ENCODE measurements at regions not wholly inside any gene's neighbourhood (a gene's known extent, or its start where the extent isn't known, plus 50 kb on each side); places are given as distances from the start of the nearest gene placed in this dataset.

- 56% methylated on average over 2 of the region's 2 CpGs; no CpG with 5 or more reads in 1 of the 2 donors for WGBS, 2 donors (ENCODE audit: low coverage in 1 of 2)
- TF ChIP-seq POLR2AphosphoS5 (IDR thresholded peaks at IDR 0.05) (no peak), EP300 (IDR thresholded peaks at IDR 0.05; ENCODE audit: low read depth) (no peak), CTCF (IDR thresholded peaks at IDR 0.05) (no peak), POLR2A (IDR thresholded peaks at IDR 0.05) (no peak)
- H3K4me3 ChIP-seq: no peak overlapping the region
- peaks cover 0 to 13% (median 0%) of the 10 kb centered on the region in 4 donors for H3K4me1 ChIP-seq
- no peaks in the 10 kb centered on the region for H3K36me3 ChIP-seq
- intact Hi-C loops (cut with DNase I; ENCODE audit: low total_unique reads): no loop called here
- in situ Hi-C loops (cut with MboI; ENCODE audit: low pct_ligation_motif_present in 1 of 4, low pct_unique_long_range_greater_than_20kb in 1 of 4, low sequenced_read_pairs in 3 of 4): no loop called here
- DNase-seq: no peak
- H3K9me3 ChIP-seq: no peaks in the 10 kb centered on the region
- H3K27me3 ChIP-seq: no peaks in the 10 kb centered on the region
- no peak overlapping the region for H3K27ac ChIP-seq
Measured at GRCh38 chr1:217026531-217026930, 303.3 kb upstream of the ESRRG start.

- H3K27ac ChIP-seq: no peak overlapping the region
- in situ Hi-C loops (cut with MboI; ENCODE audit: low pct_ligation_motif_present in 1 of 4, low pct_unique_long_range_greater_than_20kb in 1 of 4, low sequenced_read_pairs in 3 of 4): no loop called here
- intact Hi-C loops (cut with DNase I; ENCODE audit: low total_unique reads): no loop called here
- TF ChIP-seq EP300 (IDR thresholded peaks at IDR 0.05; ENCODE audit: low read depth) (no peak), POLR2AphosphoS5 (IDR thresholded peaks at IDR 0.05) (no peak), POLR2A (IDR thresholded peaks at IDR 0.05) (no peak), CTCF (IDR thresholded peaks at IDR 0.05) (no peak)
- DNase-seq: no peak
- no peaks in the 10 kb centered on the region for H3K36me3 ChIP-seq
- no peak overlapping the region for H3K4me3 ChIP-seq
- H3K27me3 ChIP-seq: no peaks in the 10 kb centered on the region
- no peaks in the 10 kb centered on the region for H3K9me3 ChIP-seq
- peaks cover 0 to 13% (median 0%) of the 10 kb centered on the region in 4 donors for H3K4me1 ChIP-seq
Measured at GRCh38 chr1:217025381-217025780, 302.2 kb upstream of the ESRRG start.

GRCh38 chr1:217024911-217025310, 301.7 kb upstream of the ESRRG start:
- DNase-seq: no peak
- intact Hi-C loops (cut with DNase I; ENCODE audit: low total_unique reads): no loop called here
- Histone ChIP-seq H3K4me1 (peaks cover 0 to 13% (median 0%) of the 10 kb centered on the region in 4 donors), H3K36me3 (no peaks in the 10 kb centered on the region), H3K27me3 (no peaks in the 10 kb centered on the region), H3K27ac (no peak overlapping the region), H3K4me3 (no peak overlapping the region), H3K9me3 (no peaks in the 10 kb centered on the region)
- no peak for TF ChIP-seq EP300 (IDR thresholded peaks at IDR 0.05; ENCODE audit: low read depth)
- TF ChIP-seq CTCF (IDR thresholded peaks at IDR 0.05): no peak
- no peak for TF ChIP-seq POLR2A (IDR thresholded peaks at IDR 0.05)
- TF ChIP-seq POLR2AphosphoS5 (IDR thresholded peaks at IDR 0.05): no peak
- in situ Hi-C loops (cut with MboI; ENCODE audit: low pct_ligation_motif_present in 1 of 4, low pct_unique_long_range_greater_than_20kb in 1 of 4, low sequenced_read_pairs in 3 of 4): no loop called here
- 76 to 79% methylated on average over 4 of the region's 4 CpGs for WGBS, 2 donors (ENCODE audit: low coverage in 1 of 2)

GRCh38 chr1:217021956-217022355, 298.7 kb upstream of the ESRRG start:
- 67 to 86% methylated on average over 2 of the region's 2 CpGs for WGBS, 2 donors (ENCODE audit: low coverage in 1 of 2)
- in situ Hi-C loops (cut with MboI; ENCODE audit: low pct_ligation_motif_present in 1 of 4, low pct_unique_long_range_greater_than_20kb in 1 of 4, low sequenced_read_pairs in 3 of 4): no loop called here
- H3K27me3 ChIP-seq: no peaks in the 10 kb centered on the region
- H3K27ac ChIP-seq: no peak overlapping the region
- no peaks in the 10 kb centered on the region for H3K9me3 ChIP-seq
- intact Hi-C loops (cut with DNase I; ENCODE audit: low total_unique reads): no loop called here
- TF ChIP-seq POLR2A (IDR thresholded peaks at IDR 0.05): no peak
- TF ChIP-seq CTCF (IDR thresholded peaks at IDR 0.05): no peak
- no peak for TF ChIP-seq EP300 (IDR thresholded peaks at IDR 0.05; ENCODE audit: low read depth)
- TF ChIP-seq POLR2AphosphoS5 (IDR thresholded peaks at IDR 0.05): no peak
- H3K4me3 ChIP-seq: no peak overlapping the region
- no peaks in the 10 kb centered on the region for H3K4me1 ChIP-seq
- H3K36me3 ChIP-seq: no peaks in the 10 kb centered on the region
- no peak for DNase-seq
